ENCODE measurements at regions not wholly inside any gene's neighbourhood (a gene's known extent, or its start where the extent isn't known, plus 50 kb on each side); places are given as distances from the start of the nearest gene placed in this dataset.
A peak's percentile ranks its signal among the peaks of the same experiment; 100 is the strongest.

GRCh38 chr4:52312722-52313121 is 261.6 kb downstream of the SPATA18 start:
- ATAC-seq (replicated peaks in 6 of 8), result peak in 2 of 8 experiments; percentile 26 to 31
- WGBS, 10 experiments, result 30 to 88% (median 54%) methylated on average over 1 to 2 of the region's 2 CpGs; no CpG with 5 or more reads in 4 of the 10 experiments
- Histone ChIP-seq H3K4me3 (no peak overlapping the region), H3K27ac (no peak overlapping the region), H3K4me1 (replicated peaks in 1 of 2) (peaks cover 0 to 3% of the 10 kb centered on the region in 2 donors)
- in situ Hi-C loops (cut with MboI; ENCODE audit: low pct_unique_long_range_greater_than_20kb in 2 of 9, low sequenced_read_pairs in 9 of 9, unreplicated experiment in 9 of 9), result no loop called here

GRCh38 chr4:52317361-52317879 is 266.3 kb downstream of the SPATA18 start:
- whole genome bisulfite sequencing, 10 experiments, result 0 to 60% (median 15%) methylated on average over 1 to 2 of the region's 3 CpGs; no CpG with 5 or more reads in 4 of the 10 experiments
- Histone ChIP-seq H3K4me1 (replicated peaks in 1 of 2) (peaks cover 0 to 3% of the 10 kb centered on the region in 2 donors), H3K4me3 (no peak overlapping the region), H3K27ac (no peak overlapping the region)
- in situ Hi-C loops (cut with MboI; ENCODE audit: low pct_unique_long_range_greater_than_20kb in 2 of 9, low sequenced_read_pairs in 9 of 9, unreplicated experiment in 9 of 9), result no loop called here
- ATAC-seq (replicated peaks in 6 of 8), result peak in 2 of 8 experiments; percentile 10 to 23

- Histone ChIP-seq H3K27ac (no peak overlapping the region), H3K4me1 (replicated peaks in 1 of 2) (no peaks in the 10 kb centered on the region), H3K4me3 (no peak overlapping the region)
- in situ Hi-C loops (cut with MboI; ENCODE audit: low pct_unique_long_range_greater_than_20kb in 2 of 9, low sequenced_read_pairs in 9 of 9, unreplicated experiment in 9 of 9), result no loop called here
- peak in 3 of 8 experiments; percentile 92 to 98 (median 94) for ATAC-seq (replicated peaks in 6 of 8)
Observed at GRCh38 chr4:52317981-52318380, 266.9 kb downstream of the SPATA18 start.

- in situ Hi-C loops (cut with MboI; ENCODE audit: low pct_unique_long_range_greater_than_20kb in 2 of 9, low sequenced_read_pairs in 9 of 9, unreplicated experiment in 9 of 9), result no loop called here
- no peak overlapping the region for H3K27ac ChIP-seq
- no peaks in the 10 kb centered on the region for H3K4me1 ChIP-seq (replicated peaks in 1 of 2)
- no peak for ATAC-seq (replicated peaks in 6 of 8)
- H3K4me3 ChIP-seq, result no peak overlapping the region
Observed at GRCh38 chr4:52329894-52330293, 278.8 kb downstream of the SPATA18 start.

- H3K4me3 ChIP-seq, result no peak overlapping the region
- WGBS, 10 experiments, result 0 to 57% (median 17%) methylated on average over 1 of the region's 1 CpG
- no peaks in the 10 kb centered on the region for H3K4me1 ChIP-seq (replicated peaks in 1 of 2)
- in situ Hi-C loops (cut with MboI; ENCODE audit: low pct_unique_long_range_greater_than_20kb in 2 of 9, low sequenced_read_pairs in 9 of 9, unreplicated experiment in 9 of 9), result no loop called here
- H3K27ac ChIP-seq, result no peak overlapping the region
- ATAC-seq (replicated peaks in 6 of 8), result peak in 2 of 8 experiments; percentile 34 to 45
Observed at GRCh38 chr4:52343595-52343994, 292.5 kb downstream of the SPATA18 start.

- Histone ChIP-seq H3K27ac (no peak overlapping the region), H3K4me1 (replicated peaks in 1 of 2) (no peaks in the 10 kb centered on the region), H3K4me3 (no peak overlapping the region)
- WGBS, 10 experiments, result 11 to 100% (median 88%) methylated on average over 1 of the region's 1 CpG; no CpG with 5 or more reads in 1 of the 10 experiments
- ATAC-seq (replicated peaks in 6 of 8), result no peak
- in situ Hi-C loops (cut with MboI; ENCODE audit: low pct_unique_long_range_greater_than_20kb in 2 of 9, low sequenced_read_pairs in 9 of 9, unreplicated experiment in 9 of 9), result loop anchor here in 2 of 9 experiments (25.0 kb wide), 1 partner anchor 636 kb away; no protein-coding TSS in a partner anchor
Observed at GRCh38 chr4:52350926-52351325, 299.8 kb downstream of the SPATA18 start.

- H3K4me3 ChIP-seq, result no peak overlapping the region
- no peak overlapping the region for H3K27ac ChIP-seq
- no peaks in the 10 kb centered on the region for H3K4me1 ChIP-seq (replicated peaks in 1 of 2)
- in situ Hi-C loops (cut with MboI; ENCODE audit: low pct_unique_long_range_greater_than_20kb in 2 of 9, low sequenced_read_pairs in 9 of 9, unreplicated experiment in 9 of 9), result loop anchor here in 2 of 9 experiments (25.0 kb wide), 1 partner anchor 629 kb away; no protein-coding TSS in a partner anchor
- 33 to 100% (median 73%) methylated on average over 1 to 7 of the region's 9 CpGs; no CpG with 5 or more reads in 2 of the 10 experiments for WGBS, 10 experiments
- ATAC-seq (replicated peaks in 6 of 8), result no peak
Observed at GRCh38 chr4:52358366-52358765, 300.7 kb downstream of the USP46 start.

- Histone ChIP-seq H3K4me1 (replicated peaks in 1 of 2) (no peaks in the 10 kb centered on the region), H3K4me3 (no peak overlapping the region), H3K27ac (no peak overlapping the region)
- WGBS, 10 experiments, result 33 to 100% (median 90%) methylated on average over 1 of the region's 1 CpG; no CpG with 5 or more reads in 6 of the 10 experiments
- ATAC-seq (replicated peaks in 6 of 8), result peak in 1 of 8 experiments; percentile 52
- in situ Hi-C loops (cut with MboI; ENCODE audit: low pct_unique_long_range_greater_than_20kb in 2 of 9, low sequenced_read_pairs in 9 of 9, unreplicated experiment in 9 of 9), result loop anchor here in 2 of 9 experiments (25.0 kb wide), 1 partner anchor 628 kb away; no protein-coding TSS in a partner anchor
Observed at GRCh38 chr4:52358883-52359321, 300.2 kb downstream of the USP46 start.

- no peak overlapping the region for H3K27ac ChIP-seq
- in situ Hi-C loops (cut with MboI; ENCODE audit: low pct_unique_long_range_greater_than_20kb in 2 of 9, low sequenced_read_pairs in 9 of 9, unreplicated experiment in 9 of 9), result loop anchor here in 2 of 9 experiments (25.0 kb wide), 1 partner anchor 621 kb away; no protein-coding TSS in a partner anchor
- H3K4me1 ChIP-seq (replicated peaks in 1 of 2), result no peaks in the 10 kb centered on the region
- no peak overlapping the region for H3K4me3 ChIP-seq
- 41 to 100% (median 89%) methylated on average over 2 to 5 of the region's 5 CpGs; no CpG with 5 or more reads in 1 of the 10 experiments for WGBS, 10 experiments
- no peak for ATAC-seq (replicated peaks in 6 of 8)
Observed at GRCh38 chr4:52366191-52366590, 292.9 kb downstream of the USP46 start.

GRCh38 chr4:52366621-52367020 is 292.5 kb downstream of the USP46 start:
- in situ Hi-C loops (cut with MboI; ENCODE audit: low pct_unique_long_range_greater_than_20kb in 2 of 9, low sequenced_read_pairs in 9 of 9, unreplicated experiment in 9 of 9), result loop anchor here in 2 of 9 experiments (25.0 kb wide), 1 partner anchor 621 kb away; no protein-coding TSS in a partner anchor
- Histone ChIP-seq H3K27ac (no peak overlapping the region), H3K4me3 (no peak overlapping the region), H3K4me1 (replicated peaks in 1 of 2) (no peaks in the 10 kb centered on the region)
- no peak for ATAC-seq (replicated peaks in 6 of 8)
- 4 to 92% (median 67%) methylated on average over 2 to 4 of the region's 4 CpGs; no CpG with 5 or more reads in 1 of the 10 experiments for WGBS, 10 experiments

- ATAC-seq (replicated peaks in 6 of 8), result no peak
- H3K4me1 ChIP-seq (replicated peaks in 1 of 2), result no peaks in the 10 kb centered on the region
- in situ Hi-C loops (cut with MboI; ENCODE audit: low pct_unique_long_range_greater_than_20kb in 2 of 9, low sequenced_read_pairs in 9 of 9, unreplicated experiment in 9 of 9), result loop anchor here in 2 of 9 experiments (25.0 kb wide), 1 partner anchor 620 kb away; no protein-coding TSS in a partner anchor
- H3K4me3 ChIP-seq, result no peak overlapping the region
- 0 to 100% (median 63%) methylated on average over 1 to 2 of the region's 2 CpGs; no CpG with 5 or more reads in 3 of the 10 experiments for WGBS, 10 experiments
- no peak overlapping the region for H3K27ac ChIP-seq
Observed at GRCh38 chr4:52367282-52367830, 291.7 kb downstream of the USP46 start.

GRCh38 chr4:52368895-52369294 is 290.2 kb downstream of the USP46 start:
- ATAC-seq (replicated peaks in 6 of 8), result peak in 1 of 8 experiments; percentile 91
- in situ Hi-C loops (cut with MboI; ENCODE audit: low pct_unique_long_range_greater_than_20kb in 2 of 9, low sequenced_read_pairs in 9 of 9, unreplicated experiment in 9 of 9), result loop anchor here in 2 of 9 experiments (25.0 kb wide), 1 partner anchor 618 kb away; no protein-coding TSS in a partner anchor
- WGBS, 10 experiments, result 17 to 80% (median 62%) methylated on average over 1 to 6 of the region's 6 CpGs
- H3K27ac ChIP-seq, result no peak overlapping the region
- H3K4me1 ChIP-seq (replicated peaks in 1 of 2), result no peaks in the 10 kb centered on the region
- H3K4me3 ChIP-seq, result no peak overlapping the region

- ATAC-seq (replicated peaks in 6 of 8), result peak in 1 of 8 experiments; percentile 31
- Histone ChIP-seq H3K4me3 (no peak overlapping the region), H3K4me1 (replicated peaks in 1 of 2) (no peaks in the 10 kb centered on the region), H3K27ac (no peak overlapping the region)
- in situ Hi-C loops (cut with MboI; ENCODE audit: low pct_unique_long_range_greater_than_20kb in 2 of 9, low sequenced_read_pairs in 9 of 9, unreplicated experiment in 9 of 9), result loop anchor here in 3 of 9 experiments (10.0 to 25.0 kb wide), 3 partner anchors 135 to 618 kb away; no protein-coding TSS in a partner anchor
- whole genome bisulfite sequencing, 10 experiments, result 67 to 89% (median 79%) methylated on average over 1 of the region's 1 CpG; no CpG with 5 or more reads in 6 of the 10 experiments
Observed at GRCh38 chr4:52369649-52370048, 289.5 kb downstream of the USP46 start.

Measured in motor neuron (in vitro differentiated cells).